SK-N-SH (cell line): ENCODE measurements at regions not wholly inside any gene's neighbourhood (a gene's known extent, or its start where the extent isn't known, plus 50 kb on each side); places are given as distances from the start of the nearest gene placed in this dataset.

Experiments
- CTCF ChIA-PET: fragments of 300-600, 350-600 bp; formaldehyde crosslinking; extraction: SDS; loops from one replicate; lab custom pipeline; 2021; lab: Yijun Ruan, JAX
- POLR2A ChIA-PET: fragments of 350-600 bp; sonication (Branson Sonifier 250); formaldehyde crosslinking; extraction: SDS; loops from one replicate; lab custom pipeline; 2020; ENCODE audit warnings: antibody characterized with exemption, inconsistent platforms; lab: Yijun Ruan, JAX
- DNase-seq: peaks from one replicate; pipeline ENCODE4 v3.0.0; 2012
- H2AFZ ChIP-seq: fragments of 200-600 bp; sonication (generic); 2 replicates; pipeline ENCODE4 v1.8.1; 2016; ENCODE audit warnings: antibody characterized with exemption, mild to moderate bottlenecking, low read depth
- H3F3A ChIP-seq: fragments of 200-600 bp; sonication (generic); replicated peaks from 2 replicates; pipeline ENCODE3; 2016; ENCODE audit warnings: antibody characterized with exemption, mild to moderate bottlenecking; ENCODE audit not compliant: insufficient read depth
- H3K27ac ChIP-seq, 2 experiments: fragments of 200-500 bp in 1 of 2; fragments of 200-600 bp in 1 of 2; sonication (Bioruptor generic) in 1 of 2; sonication (generic), shearing (Covaris generic) in 1 of 2; 2 replicates each; pipeline versions ENCODE4 v1.5.1 to v1.6.1; 2014 to 2016; ENCODE audit warnings: low read depth in 2 of 2, inconsistent platforms in 1 of 2, low read length in 1 of 2, mild to moderate bottlenecking in 1 of 2, mixed read lengths in 1 of 2
- H3K27me3 ChIP-seq: fragments of 200-600 bp; sonication (generic), shearing (Covaris generic); 2 replicates; pipeline ENCODE4 v1.6.1; 2016; ENCODE audit warnings: mixed run types; ENCODE audit not compliant: insufficient read depth
- H3K36me3 ChIP-seq, 2 experiments: fragments of 200-500 bp in 1 of 2; fragments of 200-600 bp in 1 of 2; sonication (Bioruptor generic) in 1 of 2; sonication (generic) in 1 of 2; replicated peaks in 1 of 2; 2 replicates each; pipeline versions ENCODE3 to v1.5.1; 2014 to 2016; ENCODE audit warnings: low read length in 1 of 2, mild to moderate bottlenecking in 1 of 2; ENCODE audit not compliant: insufficient read depth in 2 of 2, control insufficient read depth in 1 of 2
- H3K4me1 ChIP-seq, 2 experiments: fragments of 200-500 bp in 1 of 2; fragments of 200-600 bp in 1 of 2; sonication (Bioruptor generic) in 1 of 2; sonication (generic), shearing (Covaris generic) in 1 of 2; 2 replicates each; pipeline versions ENCODE4 v1.5.1 to v1.6.1; 2014 to 2016; ENCODE audit warnings: low read depth in 1 of 2, low read length in 1 of 2, mixed run types in 1 of 2; ENCODE audit not compliant: insufficient read depth in 2 of 2, control insufficient read depth in 1 of 2
- H3K4me2 ChIP-seq: fragments of 200-600 bp; sonication (generic), shearing (Covaris generic); 2 replicates; pipeline ENCODE4 v1.6.1; 2017; ENCODE audit warnings: mixed run types
- H3K4me3 ChIP-seq, 2 experiments: fragments of 200-500 bp in 1 of 2; fragments of 200-600 bp in 1 of 2; sonication (Bioruptor generic) in 1 of 2; sonication (generic), shearing (Covaris generic) in 1 of 2; 2 replicates each; pipeline versions ENCODE4 v1.5.1 to v1.8.1; 2014 to 2016; ENCODE audit warnings: low read depth in 2 of 2, inconsistent platforms in 1 of 2, low read length in 1 of 2, mild to moderate bottlenecking in 1 of 2, mixed read lengths in 1 of 2, moderate library complexity in 1 of 2
- H3K79me2 ChIP-seq: fragments of 200-600 bp; sonication (generic); 2 replicates; pipeline ENCODE4 v1.8.1; 2017; ENCODE audit warnings: mild to moderate bottlenecking; ENCODE audit not compliant: insufficient read depth
- H3K9ac ChIP-seq: fragments of 200-600 bp; sonication (generic); 2 replicates; pipeline ENCODE4 v1.6.1; 2017; ENCODE audit warnings: mixed run types
- H3K9me2 ChIP-seq: fragments of 200-600 bp; sonication (generic); 2 replicates; pipeline ENCODE4 v1.6.1; 2017; ENCODE audit warnings: mixed run types
- H3K9me3 ChIP-seq: fragments of 200-600 bp; sonication (generic); 2 replicates; pipeline ENCODE4 v1.6.1; 2017; ENCODE audit warnings: mixed run types, mild to moderate bottlenecking, moderate library complexity
- H4K20me1 ChIP-seq: fragments of 200-600 bp; sonication (generic); 2 replicates; pipeline ENCODE4 v1.6.1; 2017; ENCODE audit warnings: mild to moderate bottlenecking, mixed run types; ENCODE audit not compliant: insufficient read depth
- FOXM1 ChIP-seq: IDR thresholded peaks from 2 replicates; pipeline ENCODE4 v1.4.0; 2012; ENCODE audit warnings: low read depth, mild to moderate bottlenecking
- JUND ChIP-seq: IDR thresholded peaks from 2 replicates; pipeline ENCODE4 v1.4.0; 2012
- MEF2A ChIP-seq: IDR thresholded peaks from 2 replicates; pipeline ENCODE4 v1.4.0; 2012; ENCODE audit warnings: low read depth, borderline replicate concordance
- MXI1 ChIP-seq: IDR thresholded peaks from 2 replicates; pipeline ENCODE4 v1.6.1; 2012; ENCODE audit warnings: mild to moderate bottlenecking, low read depth, low read length, improper control_type of control experiment
- RAD21 ChIP-seq: IDR thresholded peaks from 2 replicates; pipeline ENCODE4 v1.6.1; 2012; ENCODE audit warnings: mild to moderate bottlenecking, low read length
- RCOR1 ChIP-seq: fragments of 150-350 bp; IDR thresholded peaks from 2 replicates; pipeline ENCODE4 v1.6.1; 2017; ENCODE audit warnings: antibody characterized with exemption, low read length
- SIN3A ChIP-seq: IDR thresholded peaks from 2 replicates; pipeline ENCODE4 v1.6.1; 2012; ENCODE audit warnings: low read depth, mild to moderate bottlenecking, low read length, moderate library complexity, borderline replicate concordance
- TAF1 ChIP-seq: IDR thresholded peaks from 2 replicates; pipeline ENCODE4 v1.6.1; 2012; ENCODE audit warnings: low read depth, mild to moderate bottlenecking, low read length, moderate library complexity, borderline replicate concordance
- TCF12 ChIP-seq: IDR thresholded peaks from 2 replicates; pipeline ENCODE4 v1.4.0; 2012
- TEAD4 ChIP-seq: IDR thresholded peaks from 2 replicates; pipeline ENCODE4 v1.4.0; 2012; ENCODE audit warnings: mild to moderate bottlenecking, borderline replicate concordance; ENCODE audit not compliant: insufficient read depth
- YY1 ChIP-seq: IDR thresholded peaks from 2 replicates; pipeline ENCODE4 v1.4.0; 2012; ENCODE audit warnings: low read depth, mild to moderate bottlenecking
- WGBS: methylation state at CpG from one replicate; pipeline ENCODE4 v1.1.6; 2017; ENCODE audit warnings: low lambda C conversion rate; 5-methylcytosine and 5-hydroxymethylcytosine counted together
- TF ChIP-seq, protein P1 (sequence below): IDR thresholded peaks from 2 replicates; pipeline ENCODE4 v1.4.0; 2012; ENCODE audit warnings: low read depth, borderline replicate concordance
- TF ChIP-seq, protein P2 (sequence below): IDR thresholded peaks from 2 replicates; pipeline ENCODE4 v1.4.0; 2012; ENCODE audit warnings: low read depth, borderline replicate concordance
- TF ChIP-seq, protein P3 (sequence below): fragments of 200-600 bp; sonication (generic); IDR thresholded peaks from 2 replicates; pipeline ENCODE4 v1.6.1; 2017; ENCODE audit warnings: antibody characterized with exemption, mild to moderate bottlenecking, moderate library complexity
- TF ChIP-seq, protein P4 (sequence below): fragments of 150-350 bp; IDR thresholded peaks from 2 replicates; pipeline ENCODE4 v1.6.1; 2017; ENCODE audit warnings: antibody characterized with exemption, low read length, low read depth, borderline replicate concordance

DNA sequence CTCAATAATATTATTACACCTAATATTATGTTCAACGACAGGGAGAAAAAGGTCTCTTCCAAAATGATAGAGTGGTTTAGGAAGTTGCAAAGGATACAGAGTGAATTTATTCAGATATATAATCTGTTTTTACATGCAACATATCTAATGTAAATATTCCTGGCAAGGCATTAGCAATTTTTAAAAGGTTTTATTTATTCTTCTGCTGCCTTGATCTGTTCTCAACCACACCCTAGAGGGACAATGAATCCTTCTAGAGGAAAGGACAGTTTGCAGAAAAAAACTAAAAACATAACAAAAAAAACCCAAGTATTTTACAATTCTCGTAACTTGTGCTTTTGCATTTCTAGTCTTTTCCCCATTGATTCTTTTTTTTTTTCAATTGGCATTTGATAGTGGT lies 459.6 kb downstream of the KLF12 start (continued):
- TF ChIP-seq SIN3A (no peak), TEAD4 (no peak)

DNA sequence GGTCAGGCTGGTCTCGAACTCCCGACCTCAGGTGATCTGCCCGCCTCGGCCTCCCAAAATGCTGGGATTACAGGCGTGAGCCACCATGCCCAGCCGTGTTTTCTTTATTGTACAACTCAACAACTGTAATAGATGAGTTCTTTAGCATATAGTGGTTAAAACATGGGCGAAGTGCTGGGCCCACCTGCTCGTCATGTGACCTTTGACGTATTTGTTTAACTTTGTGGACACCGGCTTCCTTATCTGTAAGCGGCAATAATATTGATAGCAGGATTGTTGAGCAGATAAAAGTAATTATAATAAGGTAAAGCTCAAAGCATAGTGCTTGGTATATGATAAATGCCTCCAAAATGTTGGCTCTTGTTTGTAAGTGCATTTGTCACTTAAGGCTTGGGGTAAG lies 460.3 kb downstream of the KLF12 start:
- no peaks in the 10 kb centered on the region for H3F3A ChIP-seq
- ChIA-PET CTCF (interaction anchor here (0.6 kb wide), 1 partner anchor 633 kb away, joined by 3 read pairs; no protein-coding TSS in a partner anchor), POLR2A (no interaction called here)
- no peaks in the 10 kb centered on the region for H4K20me1 ChIP-seq
- peaks cover 0 to 16% of the 10 kb centered on the region in 2 experiments; a peak in 2 of 4 replicates for H3K4me1 ChIP-seq
- no peak overlapping the region for H3K9ac ChIP-seq
- H3K79me2 ChIP-seq = no peaks in the 10 kb centered on the region
- TF ChIP-seq TAF1 (no peak), RCOR1 (no peak), MEF2A (no peak), JUND (no peak), TCF12 (no peak), FOXM1 (no peak), MXI1 (no peak), YY1 (no peak), RAD21 (no peak)
- TF ChIP-seq, protein P1, sequence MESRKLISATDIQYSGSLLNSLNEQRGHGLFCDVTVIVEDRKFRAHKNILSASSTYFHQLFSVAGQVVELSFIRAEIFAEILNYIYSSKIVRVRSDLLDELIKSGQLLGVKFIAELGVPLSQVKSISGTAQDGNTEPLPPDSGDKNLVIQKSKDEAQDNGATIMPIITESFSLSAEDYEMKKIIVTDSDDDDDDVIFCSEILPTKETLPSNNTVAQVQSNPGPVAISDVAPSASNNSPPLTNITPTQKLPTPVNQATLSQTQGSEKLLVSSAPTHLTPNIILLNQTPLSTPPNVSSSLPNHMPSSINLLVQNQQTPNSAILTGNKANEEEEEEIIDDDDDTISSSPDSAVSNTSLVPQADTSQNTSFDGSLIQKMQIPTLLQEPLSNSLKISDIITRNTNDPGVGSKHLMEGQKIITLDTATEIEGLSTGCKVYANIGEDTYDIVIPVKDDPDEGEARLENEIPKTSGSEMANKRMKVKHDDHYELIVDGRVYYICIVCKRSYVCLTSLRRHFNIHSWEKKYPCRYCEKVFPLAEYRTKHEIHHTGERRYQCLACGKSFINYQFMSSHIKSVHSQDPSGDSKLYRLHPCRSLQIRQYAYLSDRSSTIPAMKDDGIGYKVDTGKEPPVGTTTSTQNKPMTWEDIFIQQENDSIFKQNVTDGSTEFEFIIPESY = no peak
- TF ChIP-seq, protein P2, sequence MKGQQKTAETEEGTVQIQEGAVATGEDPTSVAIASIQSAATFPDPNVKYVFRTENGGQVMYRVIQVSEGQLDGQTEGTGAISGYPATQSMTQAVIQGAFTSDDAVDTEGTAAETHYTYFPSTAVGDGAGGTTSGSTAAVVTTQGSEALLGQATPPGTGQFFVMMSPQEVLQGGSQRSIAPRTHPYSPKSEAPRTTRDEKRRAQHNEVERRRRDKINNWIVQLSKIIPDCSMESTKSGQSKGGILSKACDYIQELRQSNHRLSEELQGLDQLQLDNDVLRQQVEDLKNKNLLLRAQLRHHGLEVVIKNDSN = no peak
- TF ChIP-seq, protein P3, sequence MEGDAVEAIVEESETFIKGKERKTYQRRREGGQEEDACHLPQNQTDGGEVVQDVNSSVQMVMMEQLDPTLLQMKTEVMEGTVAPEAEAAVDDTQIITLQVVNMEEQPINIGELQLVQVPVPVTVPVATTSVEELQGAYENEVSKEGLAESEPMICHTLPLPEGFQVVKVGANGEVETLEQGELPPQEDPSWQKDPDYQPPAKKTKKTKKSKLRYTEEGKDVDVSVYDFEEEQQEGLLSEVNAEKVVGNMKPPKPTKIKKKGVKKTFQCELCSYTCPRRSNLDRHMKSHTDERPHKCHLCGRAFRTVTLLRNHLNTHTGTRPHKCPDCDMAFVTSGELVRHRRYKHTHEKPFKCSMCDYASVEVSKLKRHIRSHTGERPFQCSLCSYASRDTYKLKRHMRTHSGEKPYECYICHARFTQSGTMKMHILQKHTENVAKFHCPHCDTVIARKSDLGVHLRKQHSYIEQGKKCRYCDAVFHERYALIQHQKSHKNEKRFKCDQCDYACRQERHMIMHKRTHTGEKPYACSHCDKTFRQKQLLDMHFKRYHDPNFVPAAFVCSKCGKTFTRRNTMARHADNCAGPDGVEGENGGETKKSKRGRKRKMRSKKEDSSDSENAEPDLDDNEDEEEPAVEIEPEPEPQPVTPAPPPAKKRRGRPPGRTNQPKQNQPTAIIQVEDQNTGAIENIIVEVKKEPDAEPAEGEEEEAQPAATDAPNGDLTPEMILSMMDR = no peak
- TF ChIP-seq, protein P4, sequence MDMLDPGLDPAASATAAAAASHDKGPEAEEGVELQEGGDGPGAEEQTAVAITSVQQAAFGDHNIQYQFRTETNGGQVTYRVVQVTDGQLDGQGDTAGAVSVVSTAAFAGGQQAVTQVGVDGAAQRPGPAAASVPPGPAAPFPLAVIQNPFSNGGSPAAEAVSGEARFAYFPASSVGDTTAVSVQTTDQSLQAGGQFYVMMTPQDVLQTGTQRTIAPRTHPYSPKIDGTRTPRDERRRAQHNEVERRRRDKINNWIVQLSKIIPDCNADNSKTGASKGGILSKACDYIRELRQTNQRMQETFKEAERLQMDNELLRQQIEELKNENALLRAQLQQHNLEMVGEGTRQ = no peak
- no peaks in the 10 kb centered on the region for H3K27me3 ChIP-seq
- no peak overlapping the region for H3K27ac ChIP-seq
- WGBS = 85% methylated on average over 11 of the region's 11 CpGs
- no peak overlapping the region for H3K4me3 ChIP-seq
- no peaks in the 10 kb centered on the region for H3K9me3 ChIP-seq
- no peaks in the 10 kb centered on the region for H3K36me3 ChIP-seq
- H2AFZ ChIP-seq = no peak overlapping the region
- no peak overlapping the region for H3K4me2 ChIP-seq
- DNase-seq = no peak
- no peaks in the 10 kb centered on the region for H3K9me2 ChIP-seq
